Skeletal muscle satellite cell (primary cell): ENCODE measurements at regions not wholly inside any gene's neighbourhood (a gene's known extent, or its start where the extent isn't known, plus 50 kb on each side); places are given as distances from the start of the nearest gene placed in this dataset.

Source experiments
- H3K27me3 ChIP-seq: 2 replicates; pipeline ENCODE4 v1.7.0; 2013; ENCODE audit warnings: low read length; ENCODE audit not compliant: control insufficient read depth, insufficient read depth
- H3K36me3 ChIP-seq: 2 replicates; pipeline ENCODE4 v1.7.0; 2013; ENCODE audit warnings: mild to moderate bottlenecking, control low read depth, low read length; ENCODE audit not compliant: insufficient read depth
- H3K4me1 ChIP-seq: 2 replicates; pipeline ENCODE4 v1.7.0; 2013; ENCODE audit warnings: low read length; ENCODE audit not compliant: control insufficient read depth, insufficient read depth
- H3K4me2 ChIP-seq: 2 replicates; pipeline ENCODE4 v1.7.0; 2013; ENCODE audit warnings: mild to moderate bottlenecking, low read length
- H3K4me3 ChIP-seq: 2 replicates; pipeline ENCODE4 v1.7.0; 2013; ENCODE audit warnings: low read length
- H3K9ac ChIP-seq: 2 replicates; pipeline ENCODE4 v1.7.0; 2013; ENCODE audit warnings: mild to moderate bottlenecking, low read depth, low read length, moderate library complexity
- H3K9me3 ChIP-seq: replicated peaks from 2 replicates; pipeline ENCODE4 v1.7.0; 2013; ENCODE audit warnings: mild to moderate bottlenecking, control low read depth, low read length

- Histone ChIP-seq H3K9me3 (peaks cover 33% of the 10 kb centered on the region), H3K9ac (no peak overlapping the region), H3K4me3 (no peak overlapping the region), H3K36me3 (no peaks in the 10 kb centered on the region), H3K27me3 (no peaks in the 10 kb centered on the region), H3K4me1 (no peaks in the 10 kb centered on the region), H3K4me2 (no peak overlapping the region)
Observed at GRCh38 chr22:48054596-48054995, 1292.1 kb downstream of the TBC1D22A start.

- Histone ChIP-seq H3K4me3 (no peak overlapping the region), H3K9ac (no peak overlapping the region), H3K4me2 (no peak overlapping the region), H3K4me1 (no peaks in the 10 kb centered on the region), H3K9me3 (peaks cover 33% of the 10 kb centered on the region), H3K36me3 (no peaks in the 10 kb centered on the region), H3K27me3 (no peaks in the 10 kb centered on the region)
Observed at GRCh38 chr22:48053973-48054372, 1291.5 kb downstream of the TBC1D22A start.

- H3K9me3 ChIP-seq, result peaks cover 33% of the 10 kb centered on the region
- no peaks in the 10 kb centered on the region for H3K4me1 ChIP-seq
- no peak overlapping the region for H3K4me3 ChIP-seq
- no peaks in the 10 kb centered on the region for H3K27me3 ChIP-seq
- no peak overlapping the region for H3K9ac ChIP-seq
- no peaks in the 10 kb centered on the region for H3K36me3 ChIP-seq
- no peak overlapping the region for H3K4me2 ChIP-seq
Observed at GRCh38 chr22:48053486-48053885, 1291.0 kb downstream of the TBC1D22A start.

- Histone ChIP-seq H3K36me3 (no peaks in the 10 kb centered on the region), H3K4me3 (no peak overlapping the region), H3K4me2 (no peak overlapping the region), H3K9ac (no peak overlapping the region), H3K27me3 (no peaks in the 10 kb centered on the region), H3K9me3 (peaks cover 28% of the 10 kb centered on the region), H3K4me1 (no peaks in the 10 kb centered on the region)
Observed at GRCh38 chr22:48052621-48052890, 1290.1 kb downstream of the TBC1D22A start.

GRCh38 chr22:48051796-48052620, 1289.6 kb downstream of the TBC1D22A start:
- Histone ChIP-seq H3K9me3 (peaks cover 28% of the 10 kb centered on the region), H3K4me3 (no peak overlapping the region), H3K27me3 (no peaks in the 10 kb centered on the region), H3K4me2 (no peak overlapping the region), H3K4me1 (no peaks in the 10 kb centered on the region), H3K36me3 (no peaks in the 10 kb centered on the region), H3K9ac (no peak overlapping the region)

GRCh38 chr22:48050836-48051235, 1288.4 kb downstream of the TBC1D22A start:
- Histone ChIP-seq H3K9me3 (peaks cover 26% of the 10 kb centered on the region), H3K27me3 (no peaks in the 10 kb centered on the region), H3K4me2 (no peak overlapping the region), H3K4me3 (no peak overlapping the region), H3K4me1 (no peaks in the 10 kb centered on the region), H3K9ac (no peak overlapping the region), H3K36me3 (no peaks in the 10 kb centered on the region)

GRCh38 chr22:48049116-48049515, 1286.7 kb downstream of the TBC1D22A start:
- H3K9me3 ChIP-seq, result peaks cover 20% of the 10 kb centered on the region

GRCh38 chr22:48047722-48048500, 1285.5 kb downstream of the TBC1D22A start:
- Histone ChIP-seq H3K9ac (no peak overlapping the region), H3K4me2 (no peak overlapping the region), H3K4me1 (no peaks in the 10 kb centered on the region), H3K27me3 (no peaks in the 10 kb centered on the region), H3K4me3 (no peak overlapping the region), H3K9me3 (peaks cover 27% of the 10 kb centered on the region), H3K36me3 (no peaks in the 10 kb centered on the region)

More at GRCh38 chr22:48049116-48049515, 1286.7 kb downstream of the TBC1D22A start:
- Histone ChIP-seq H3K4me1 (no peaks in the 10 kb centered on the region), H3K9ac (no peak overlapping the region), H3K36me3 (no peaks in the 10 kb centered on the region), H3K4me2 (no peak overlapping the region), H3K4me3 (no peak overlapping the region), H3K27me3 (no peaks in the 10 kb centered on the region)

- Histone ChIP-seq H3K36me3 (no peaks in the 10 kb centered on the region), H3K4me1 (no peaks in the 10 kb centered on the region), H3K9ac (no peak overlapping the region), H3K9me3 (peaks cover 17% of the 10 kb centered on the region), H3K4me3 (no peak overlapping the region), H3K27me3 (no peaks in the 10 kb centered on the region), H3K4me2 (no peak overlapping the region)
Observed at GRCh38 chr22:48045369-48045768, 1282.9 kb downstream of the TBC1D22A start.

- H3K4me1 ChIP-seq, result no peaks in the 10 kb centered on the region
- H3K9me3 ChIP-seq, result peaks cover 17% of the 10 kb centered on the region
- H3K36me3 ChIP-seq, result no peaks in the 10 kb centered on the region
Observed at GRCh38 chr22:48044487-48045060, 1282.1 kb downstream of the TBC1D22A start.

GRCh38 chr22:48043581-48043980, 1281.1 kb downstream of the TBC1D22A start:
- no peak overlapping the region for H3K4me3 ChIP-seq
- H3K9ac ChIP-seq, result no peak overlapping the region
- peaks cover 17% of the 10 kb centered on the region for H3K9me3 ChIP-seq
- H3K4me2 ChIP-seq, result no peak overlapping the region
- H3K36me3 ChIP-seq, result no peaks in the 10 kb centered on the region
- no peaks in the 10 kb centered on the region for H3K27me3 ChIP-seq
- H3K4me1 ChIP-seq, result no peaks in the 10 kb centered on the region

More at GRCh38 chr22:48044487-48045060, 1282.1 kb downstream of the TBC1D22A start:
- Histone ChIP-seq H3K27me3 (no peaks in the 10 kb centered on the region), H3K9ac (no peak overlapping the region), H3K4me2 (no peak overlapping the region), H3K4me3 (no peak overlapping the region)
